Endodermal cell (in vitro differentiated cells): ENCODE measurements at regions not wholly inside any gene's neighbourhood (a gene's known extent, or its start where the extent isn't known, plus 50 kb on each side); places are given as distances from the start of the nearest gene placed in this dataset.

Source experiments
- DNase-seq: peaks from one replicate; pipeline ENCODE4 v3.0.0-alpha.2; 2017
- H3K27ac ChIP-seq: 2 replicates; pipeline ENCODE4 v1.5.1; 2013; ENCODE audit warnings: mild to moderate bottlenecking, low read depth, low read length, moderate library complexity
- H3K27me3 ChIP-seq: 2 replicates; pipeline ENCODE4 v1.6.1; 2013; ENCODE audit warnings: mild to moderate bottlenecking, low read length, moderate library complexity; ENCODE audit not compliant: insufficient read depth, control insufficient read depth, poor library complexity, severe bottlenecking
- H3K36me3 ChIP-seq: 2 replicates; pipeline ENCODE4 v1.7.0; 2013; ENCODE audit warnings: mild to moderate bottlenecking, low read length, moderate library complexity; ENCODE audit not compliant: control insufficient read depth, insufficient read depth
- H3K4me1 ChIP-seq: one replicate; pipeline ENCODE4 v1.7.0; 2013; ENCODE audit warnings: low read length; ENCODE audit not compliant: control insufficient read depth, insufficient read depth
- H3K4me3 ChIP-seq: 2 replicates; pipeline ENCODE4 v1.5.1; 2013; ENCODE audit warnings: mild to moderate bottlenecking, low read length, moderate library complexity
- H3K9ac ChIP-seq: 2 replicates; pipeline ENCODE4 v1.6.1; 2013; ENCODE audit warnings: mild to moderate bottlenecking, low read length, moderate library complexity; ENCODE audit not compliant: poor library complexity, severe bottlenecking; ENCODE audit errors: extremely low read depth
- H3K9me3 ChIP-seq: 2 replicates; pipeline ENCODE4 v1.6.1; 2013; ENCODE audit warnings: mild to moderate bottlenecking, low read length, moderate library complexity; ENCODE audit not compliant: control insufficient read depth
- H3K27ac Mint-ChIP-seq: 2 replicates; pipeline ENCODE4 v1.8.0; 2020; ENCODE audit warnings: mixed read lengths
- H3K27me3 Mint-ChIP-seq: 2 replicates; pipeline ENCODE4 v1.8.0; 2021; ENCODE audit warnings: mild to moderate bottlenecking, mixed read lengths; ENCODE audit not compliant: insufficient read depth
- H3K36me3 Mint-ChIP-seq: 2 replicates; pipeline ENCODE4 v1.8.0; 2020; ENCODE audit warnings: low read depth, mixed read lengths
- H3K4me1 Mint-ChIP-seq: 2 replicates; pipeline ENCODE4 v1.8.0; 2020; ENCODE audit warnings: mixed read lengths
- H3K4me3 Mint-ChIP-seq: 2 replicates; pipeline ENCODE4 v1.8.0; 2020; ENCODE audit warnings: mild to moderate bottlenecking, moderate library complexity, mixed read lengths
- H3K9me3 Mint-ChIP-seq: 2 replicates; pipeline ENCODE4 v1.8.0; 2020; ENCODE audit warnings: mild to moderate bottlenecking, mixed read lengths
- WGBS, 2 experiments: methylation state at CpG; one replicate each; pipeline versions ENCODE4 v1.1.5 to v1.1.7; 2013; ENCODE audit warnings: missing lambda C conversion rate in 2 of 2, mixed read lengths in 1 of 2; ENCODE audit not compliant: insufficient coverage in 1 of 2, insufficient read length in 1 of 2; 5-methylcytosine and 5-hydroxymethylcytosine counted together
- TF ChIP-seq, protein P1 (sequence below): fragments of 200-600 bp; sonication (generic); conservative IDR thresholded peaks from 2 replicates; pipeline ENCODE4 v1.5.0; 2021; ENCODE audit warnings: antibody characterized with exemption, mild to moderate bottlenecking

DNA sequence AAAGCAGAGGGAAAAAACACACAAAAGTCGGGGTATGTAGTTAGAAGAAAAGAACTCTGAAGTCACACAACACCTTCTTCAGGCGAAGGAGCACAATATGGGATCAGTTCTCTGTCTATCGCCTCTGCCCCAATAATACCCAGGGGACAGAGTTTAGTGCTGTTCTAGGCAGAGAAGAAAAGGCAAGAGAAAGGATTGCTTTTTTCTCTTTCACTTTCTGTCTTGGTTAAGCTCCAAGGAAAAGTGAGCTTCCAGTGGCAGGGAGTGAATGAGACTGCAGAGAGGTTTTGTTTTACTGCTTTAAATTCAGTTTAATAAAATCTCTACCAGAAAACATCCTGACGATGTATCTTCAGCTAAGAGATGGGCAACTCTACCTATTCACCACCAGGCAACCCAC is 86.6 kb upstream of the STXBP5 start:
- H3K27me3 Mint-ChIP-seq = no peaks in the 10 kb centered on the region
- Histone ChIP-seq H3K9me3 (no peaks in the 10 kb centered on the region), H3K27me3 (no peaks in the 10 kb centered on the region), H3K36me3 (no peaks in the 10 kb centered on the region), H3K27ac (no peak overlapping the region), H3K9ac (no peak overlapping the region), H3K4me3 (no peak overlapping the region), H3K4me1 (no peaks in the 10 kb centered on the region)
- TF ChIP-seq, protein P1, sequence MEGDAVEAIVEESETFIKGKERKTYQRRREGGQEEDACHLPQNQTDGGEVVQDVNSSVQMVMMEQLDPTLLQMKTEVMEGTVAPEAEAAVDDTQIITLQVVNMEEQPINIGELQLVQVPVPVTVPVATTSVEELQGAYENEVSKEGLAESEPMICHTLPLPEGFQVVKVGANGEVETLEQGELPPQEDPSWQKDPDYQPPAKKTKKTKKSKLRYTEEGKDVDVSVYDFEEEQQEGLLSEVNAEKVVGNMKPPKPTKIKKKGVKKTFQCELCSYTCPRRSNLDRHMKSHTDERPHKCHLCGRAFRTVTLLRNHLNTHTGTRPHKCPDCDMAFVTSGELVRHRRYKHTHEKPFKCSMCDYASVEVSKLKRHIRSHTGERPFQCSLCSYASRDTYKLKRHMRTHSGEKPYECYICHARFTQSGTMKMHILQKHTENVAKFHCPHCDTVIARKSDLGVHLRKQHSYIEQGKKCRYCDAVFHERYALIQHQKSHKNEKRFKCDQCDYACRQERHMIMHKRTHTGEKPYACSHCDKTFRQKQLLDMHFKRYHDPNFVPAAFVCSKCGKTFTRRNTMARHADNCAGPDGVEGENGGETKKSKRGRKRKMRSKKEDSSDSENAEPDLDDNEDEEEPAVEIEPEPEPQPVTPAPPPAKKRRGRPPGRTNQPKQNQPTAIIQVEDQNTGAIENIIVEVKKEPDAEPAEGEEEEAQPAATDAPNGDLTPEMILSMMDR = no peak
- no peak for DNase-seq
- no peaks in the 10 kb centered on the region for H3K9me3 Mint-ChIP-seq
- H3K27ac Mint-ChIP-seq = no peak overlapping the region
- H3K36me3 Mint-ChIP-seq = no peaks in the 10 kb centered on the region
- WGBS, 2 experiments = 90 to 92% methylated on average over 3 to 4 of the region's 4 CpGs
- no peak overlapping the region for H3K4me3 Mint-ChIP-seq
- H3K4me1 Mint-ChIP-seq = peaks cover 5% of the 10 kb centered on the region

DNA sequence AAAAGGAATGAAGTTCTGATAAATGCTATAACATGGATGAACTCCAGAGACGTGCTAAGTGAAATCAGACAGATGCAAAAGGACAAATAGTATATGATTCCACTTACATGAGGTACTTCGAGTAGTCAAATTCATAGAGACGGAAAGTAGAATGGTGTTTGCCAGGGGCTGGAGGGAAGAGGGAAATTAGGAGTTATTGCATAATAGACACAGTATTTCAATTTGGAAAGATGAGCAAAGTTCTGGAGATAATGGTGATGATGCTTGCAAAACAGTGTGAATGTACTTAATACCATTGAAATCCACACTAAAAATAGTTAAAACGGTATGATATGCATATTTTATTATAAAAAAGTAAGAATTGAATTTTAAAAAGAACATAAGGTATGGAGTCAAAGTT is 84.9 kb upstream of the STXBP5 start:
- Mint-ChIP-seq H3K4me3 (no peak overlapping the region), H3K27me3 (no peaks in the 10 kb centered on the region), H3K9me3 (no peaks in the 10 kb centered on the region), H3K4me1 (peaks cover 5% of the 10 kb centered on the region), H3K36me3 (no peaks in the 10 kb centered on the region), H3K27ac (no peak overlapping the region)
- Histone ChIP-seq H3K4me1 (no peaks in the 10 kb centered on the region), H3K4me3 (no peak overlapping the region), H3K36me3 (no peaks in the 10 kb centered on the region), H3K9ac (no peak overlapping the region), H3K27me3 (no peaks in the 10 kb centered on the region), H3K27ac (no peak overlapping the region), H3K9me3 (no peaks in the 10 kb centered on the region)
- DNase-seq = no peak
- WGBS, 2 experiments = 94 to 100% methylated on average over 3 of the region's 4 CpGs
- TF ChIP-seq, protein P1 = no peak

DNA sequence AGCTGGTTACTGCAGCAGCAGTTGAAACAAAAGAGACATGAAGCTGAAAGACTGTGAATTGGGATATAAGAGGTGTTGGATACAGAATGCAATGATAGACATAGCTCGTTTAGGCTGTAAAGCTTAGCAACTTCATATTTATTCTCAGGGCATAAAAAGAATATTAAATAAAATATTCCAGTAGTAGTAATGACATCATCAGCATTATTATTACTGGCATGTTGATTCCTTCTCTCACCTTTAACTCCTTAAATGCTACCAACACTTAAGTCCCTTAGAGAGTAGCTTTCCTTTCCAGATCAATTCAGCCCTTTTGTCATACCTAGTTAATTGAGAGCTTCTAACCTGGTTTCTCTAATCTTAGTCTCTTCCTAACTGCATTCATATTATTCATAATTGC is 81.4 kb upstream of the STXBP5 start:
- H3K4me3 Mint-ChIP-seq = no peak overlapping the region
- Histone ChIP-seq H3K4me3 (no peak overlapping the region), H3K9ac (no peak overlapping the region), H3K36me3 (no peaks in the 10 kb centered on the region), H3K27me3 (no peaks in the 10 kb centered on the region), H3K4me1 (peaks cover 7% of the 10 kb centered on the region), H3K9me3 (no peaks in the 10 kb centered on the region), H3K27ac (no peak overlapping the region)
- WGBS, 2 experiments = 100% methylated on average over 1 of the region's 1 CpG; no CpG with 5 or more reads in 1 of the 2 experiments
- H3K27me3 Mint-ChIP-seq = no peaks in the 10 kb centered on the region
- no peak for DNase-seq
- H3K27ac Mint-ChIP-seq = no peak overlapping the region
- H3K9me3 Mint-ChIP-seq = no peaks in the 10 kb centered on the region
- H3K36me3 Mint-ChIP-seq = no peaks in the 10 kb centered on the region
- TF ChIP-seq, protein P1 = no peak
- H3K4me1 Mint-ChIP-seq = peaks cover 5% of the 10 kb centered on the region
